Renal pelvis (tissue), 1 donor: ENCODE measurements at regions not wholly inside any gene's neighbourhood (a gene's known extent, or its start where the extent isn't known, plus 50 kb on each side); places are given as distances from the start of the nearest gene placed in this dataset.

Experiments
- DNase-seq: peaks from one replicate; pipeline ENCODE4 v3.0.0-alpha.2; 2013

DNA sequence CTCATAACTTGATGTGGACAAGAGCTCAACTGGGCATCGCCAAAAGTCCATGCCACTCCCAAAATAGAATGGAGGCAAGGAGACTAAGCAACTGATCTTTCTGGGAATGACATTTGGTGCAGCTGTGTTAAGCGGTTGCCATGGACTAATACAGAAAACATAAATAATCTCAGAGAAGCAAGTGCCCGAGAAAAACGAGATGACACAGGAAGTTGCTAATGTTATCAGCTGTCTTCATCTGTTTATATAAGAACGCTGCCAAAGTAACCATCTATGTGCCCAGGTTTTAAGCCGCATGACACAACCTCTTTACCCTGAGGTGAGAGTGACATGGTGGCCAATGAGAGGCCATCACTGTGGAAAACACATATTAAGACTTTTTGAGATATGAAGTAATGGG lies 54.9 kb upstream of the SACS start:
- DNase-seq = no peak

DNA sequence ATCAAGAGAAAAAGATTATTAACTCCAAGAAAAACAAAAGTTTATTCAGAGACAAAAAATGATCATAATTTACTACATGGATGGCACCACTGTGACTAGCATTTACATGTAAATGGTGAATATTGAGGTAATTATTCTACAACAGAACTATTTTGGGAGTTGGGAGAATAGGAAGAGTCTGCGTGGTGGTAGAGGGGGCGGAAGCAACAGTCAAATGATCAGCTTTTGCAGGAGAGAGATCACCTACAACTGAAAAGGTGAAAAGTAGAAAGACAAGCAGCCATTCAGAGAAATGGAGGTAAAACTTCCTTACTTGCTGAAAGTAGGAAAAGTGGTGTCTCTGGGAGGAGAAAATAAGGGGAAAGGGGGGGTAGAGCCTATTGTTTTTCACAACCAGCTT lies 62.8 kb upstream of the SACS start:
- no peak for DNase-seq

DNA sequence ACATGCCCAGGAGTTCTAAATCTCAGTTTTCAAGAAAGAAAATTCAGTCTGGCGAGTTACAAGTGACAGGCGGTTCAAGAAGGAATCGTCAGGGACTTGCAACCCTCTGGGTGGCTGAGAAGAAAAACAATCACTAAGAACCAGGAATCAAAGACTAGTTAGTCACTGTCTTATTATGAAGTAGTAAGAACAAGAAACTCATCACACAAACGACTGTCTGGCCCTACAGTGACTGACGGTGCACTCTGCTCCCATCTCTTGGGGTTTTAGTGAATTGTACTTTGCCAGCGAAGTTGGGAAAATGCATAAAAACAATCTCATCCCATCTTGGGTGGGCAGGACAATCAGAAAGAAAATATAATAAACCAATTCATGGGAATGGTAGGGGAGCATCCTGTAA lies 63.7 kb upstream of the SACS start:
- DNase-seq = no peak

DNA sequence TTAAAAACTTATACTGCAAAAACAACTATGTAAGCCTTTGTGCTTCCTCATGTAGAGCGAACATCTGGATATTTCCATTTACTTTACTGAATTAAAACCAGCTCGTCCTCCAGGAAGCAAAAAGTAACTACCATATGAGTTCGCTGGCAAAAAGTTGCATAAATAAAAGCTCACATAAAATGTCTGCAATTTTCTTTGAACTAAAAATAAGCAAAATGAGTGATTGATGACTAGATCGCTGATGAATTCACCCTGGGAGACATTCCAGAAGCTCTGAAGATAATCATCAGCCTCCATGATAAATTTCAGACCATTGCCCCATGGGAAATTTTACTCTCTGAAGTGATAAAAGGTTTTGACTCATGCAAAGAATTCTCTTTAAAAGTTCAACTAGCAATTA lies 67.3 kb upstream of the SACS start:
- DNase-seq = no peak

DNA sequence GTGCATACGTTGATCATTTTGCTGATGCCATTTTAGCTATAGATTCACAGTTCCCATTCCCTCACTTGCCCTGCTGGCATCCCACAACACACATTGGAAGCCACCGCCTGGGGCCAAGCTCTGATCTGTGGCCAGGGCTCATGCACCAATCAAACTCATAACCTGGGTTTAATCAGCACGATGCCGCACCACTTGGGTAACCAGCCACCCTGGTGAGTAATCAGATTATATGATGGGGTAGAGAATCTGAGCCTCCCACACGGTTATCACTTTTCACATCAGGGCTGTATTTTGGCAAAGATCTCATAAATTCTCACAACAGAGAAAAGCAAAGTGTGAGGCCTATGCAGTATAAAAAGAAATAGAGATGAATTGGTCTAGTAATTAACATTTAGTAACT lies 66.0 kb upstream of the TNFRSF19 start:
- DNase-seq = no peak

DNA sequence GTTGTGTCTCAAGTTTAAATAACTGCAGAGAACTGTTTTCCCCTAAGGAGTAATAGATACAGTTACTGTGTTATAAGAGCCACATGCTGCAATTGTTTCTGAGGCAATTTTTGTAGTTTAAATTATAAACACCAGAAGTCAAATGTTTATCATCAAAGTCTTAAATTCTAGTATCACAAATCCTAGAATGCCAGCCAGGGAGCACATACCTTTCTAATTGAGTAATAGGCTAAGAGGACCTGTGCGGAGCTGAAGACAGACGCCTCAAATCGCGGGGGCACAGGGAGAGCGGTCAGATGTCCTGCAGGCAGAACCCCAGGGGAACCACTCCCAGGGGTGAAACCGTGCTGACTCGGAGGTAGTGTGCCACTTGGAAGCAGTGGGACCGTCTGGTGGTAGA lies 65.2 kb upstream of the TNFRSF19 start:
- no peak for DNase-seq

DNA sequence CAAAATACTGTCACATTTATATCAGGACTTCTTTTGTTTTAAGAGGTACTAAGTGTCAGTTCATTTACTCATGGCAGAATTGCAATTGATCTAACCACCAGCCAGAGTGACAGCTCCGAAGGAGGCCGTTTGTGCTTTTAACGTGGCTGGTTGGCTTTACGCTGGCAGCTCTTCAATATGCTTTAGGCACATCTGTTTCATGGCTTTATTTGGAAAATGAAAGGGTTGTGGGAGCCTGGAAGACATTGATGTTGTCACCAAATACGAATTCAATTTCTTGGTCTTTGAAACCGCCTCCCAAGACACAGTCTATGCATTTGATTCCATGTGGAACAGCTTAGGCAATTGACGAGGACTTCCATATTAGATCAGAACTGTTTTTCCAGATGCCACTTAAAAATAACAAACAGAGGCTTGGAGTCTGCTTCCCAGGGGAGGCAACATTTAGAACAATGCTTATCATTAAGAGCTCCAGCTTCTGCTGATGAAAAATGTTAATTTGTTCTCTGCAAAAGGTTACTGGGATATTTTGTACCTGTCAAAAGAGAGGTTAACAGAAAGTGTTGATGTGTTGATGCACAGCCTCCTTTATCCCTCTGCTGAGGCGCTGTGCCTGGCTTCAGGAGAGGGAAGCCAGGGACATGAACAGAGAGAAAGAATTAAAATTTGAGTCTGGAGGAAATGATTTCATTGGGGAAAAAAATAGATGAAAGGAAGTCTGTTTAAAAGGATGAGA lies 64.0 kb upstream of the TNFRSF19 start:
- no peak for DNase-seq

DNA sequence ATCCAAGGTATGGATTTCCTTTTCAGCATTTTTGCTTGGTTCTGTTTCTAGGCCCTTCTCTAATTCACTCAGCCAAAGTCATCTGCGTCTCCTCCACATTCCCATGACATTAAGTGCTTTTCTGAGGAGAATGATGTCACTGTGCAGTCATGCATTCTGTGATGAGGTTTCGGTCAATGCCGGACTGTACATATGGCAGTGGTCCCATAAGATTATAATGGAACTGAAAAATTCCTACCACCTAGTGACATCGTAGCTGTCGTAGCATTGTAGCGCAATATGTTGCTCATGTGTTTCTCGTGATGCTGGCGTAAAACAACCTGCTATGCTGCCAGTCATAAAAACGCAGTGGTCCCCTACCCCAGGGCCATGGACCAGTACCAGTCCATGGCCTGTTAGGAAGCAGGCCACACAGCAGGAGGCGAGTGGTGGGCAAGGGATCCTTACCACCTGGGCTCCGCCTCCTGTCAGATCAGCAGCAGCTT lies 63.4 kb upstream of the TNFRSF19 start:
- peak; percentile 86 for DNase-seq

DNA sequence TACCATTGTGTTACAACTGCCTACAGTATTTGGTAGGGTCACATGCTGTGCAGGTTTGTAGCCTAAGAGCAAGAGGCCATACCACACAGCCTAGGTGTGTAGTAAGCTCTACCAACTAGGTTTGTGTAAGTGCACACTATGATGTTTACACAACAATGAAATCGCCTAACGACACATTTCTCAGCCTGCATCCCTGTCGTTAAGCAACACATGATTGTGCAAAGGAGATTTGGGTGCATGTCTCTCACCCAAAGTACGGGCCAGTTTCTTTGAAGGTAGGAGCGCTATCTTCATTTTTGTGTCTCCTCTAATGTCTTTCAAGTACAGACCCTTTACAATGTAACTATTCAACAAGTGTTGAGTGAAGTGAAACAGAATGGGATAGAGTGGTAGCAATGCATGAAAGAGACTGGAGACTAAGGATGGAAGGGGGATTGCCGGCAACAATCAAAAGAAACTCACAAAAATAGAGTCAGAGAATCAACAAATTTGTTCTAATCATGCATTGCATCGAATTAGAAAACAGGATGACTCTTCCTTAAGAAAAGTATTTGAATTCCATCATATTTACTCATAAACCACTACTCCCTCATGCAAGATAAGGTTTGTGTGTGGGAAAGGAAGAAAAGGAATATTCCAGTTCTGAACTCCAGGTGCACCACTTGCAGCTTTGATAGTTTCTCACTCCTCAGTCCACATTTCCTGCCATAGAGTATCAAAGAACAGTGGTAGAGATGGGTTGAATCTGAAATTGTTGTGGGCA lies 60.2 kb upstream of the TNFRSF19 start:
- no peak for DNase-seq

DNA sequence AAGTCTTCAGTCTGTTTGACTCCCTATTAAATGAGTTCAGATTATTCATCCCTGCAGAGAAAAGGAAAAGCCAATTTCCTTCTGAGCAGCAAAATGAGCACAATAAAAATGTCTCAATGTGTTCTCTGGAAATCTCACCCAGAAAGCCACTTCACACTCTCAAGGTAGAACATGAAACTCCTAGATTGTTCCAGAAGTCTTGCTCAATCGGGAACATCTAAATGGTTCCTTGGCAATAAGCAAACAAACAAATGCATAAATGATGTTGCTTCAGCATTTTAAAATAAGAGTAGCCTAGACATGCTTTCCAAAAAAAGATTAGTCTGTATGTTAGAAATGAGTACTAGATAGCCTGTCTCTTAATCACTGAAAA lies 59.7 kb upstream of the TNFRSF19 start:
- DNase-seq = no peak

DNA sequence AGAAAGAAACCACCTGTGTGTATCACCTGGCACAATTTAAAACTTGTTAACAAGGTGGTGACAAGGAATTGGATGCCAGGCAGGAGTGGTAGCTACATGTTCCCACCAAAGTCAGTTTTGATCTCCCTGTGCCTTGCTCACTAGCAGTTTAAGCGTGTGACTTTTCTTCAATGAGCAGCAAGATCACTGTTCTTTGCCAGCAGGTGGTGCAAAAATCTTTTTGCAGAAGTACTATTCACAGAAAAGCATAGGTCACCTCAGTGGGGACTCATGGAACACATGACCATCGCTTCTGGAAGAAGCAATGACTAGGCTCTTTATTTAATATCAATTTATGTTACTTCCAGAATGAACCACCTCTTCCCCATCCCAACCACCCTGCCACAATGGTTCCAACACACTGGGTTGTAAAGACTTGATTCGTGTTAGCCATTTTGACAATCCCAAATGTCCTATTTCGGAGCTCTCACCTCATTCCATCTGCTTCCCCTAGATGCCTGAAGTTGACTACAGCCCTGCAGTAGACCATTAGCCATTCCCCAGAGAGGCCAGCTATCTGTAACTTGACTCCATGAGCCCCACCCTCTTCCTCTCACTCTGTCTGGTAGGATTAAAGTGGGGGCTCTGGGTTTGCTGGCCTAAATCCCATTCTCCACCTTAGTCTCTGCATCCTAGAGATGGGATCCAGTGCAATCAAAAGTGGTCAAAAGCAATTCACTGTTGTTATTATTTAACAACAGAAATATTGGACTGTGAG lies 59.1 kb upstream of the TNFRSF19 start:
- no peak for DNase-seq

DNA sequence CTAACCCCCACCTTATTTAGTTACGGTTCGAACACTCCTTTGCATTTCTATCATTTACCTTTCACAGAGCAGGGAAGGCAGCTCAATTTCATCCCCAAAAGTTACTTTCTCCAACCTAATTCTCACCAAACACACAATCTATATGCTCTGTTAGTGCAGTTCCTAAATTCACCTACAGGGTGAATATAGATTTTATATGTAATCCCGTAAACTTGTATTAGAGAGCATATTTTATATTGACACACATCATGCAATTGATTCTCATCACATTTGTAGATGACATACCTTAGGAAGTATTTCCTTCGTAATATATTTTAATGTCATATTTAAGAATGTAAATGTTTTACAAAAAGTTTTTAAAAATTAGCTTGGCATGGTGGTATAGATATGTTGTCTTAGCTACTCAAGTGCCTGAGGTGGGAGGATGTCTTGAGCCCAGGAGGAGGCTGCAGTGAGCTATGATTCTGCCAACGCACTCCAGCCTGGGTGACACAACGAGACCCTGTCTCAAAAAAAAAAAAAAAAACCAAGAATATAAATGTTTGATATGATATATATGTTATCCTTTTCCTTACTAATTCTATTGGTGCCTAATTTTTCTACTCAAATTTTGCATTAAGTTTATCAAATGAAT lies 57.3 kb upstream of the TNFRSF19 start:
- DNase-seq = no peak

DNA sequence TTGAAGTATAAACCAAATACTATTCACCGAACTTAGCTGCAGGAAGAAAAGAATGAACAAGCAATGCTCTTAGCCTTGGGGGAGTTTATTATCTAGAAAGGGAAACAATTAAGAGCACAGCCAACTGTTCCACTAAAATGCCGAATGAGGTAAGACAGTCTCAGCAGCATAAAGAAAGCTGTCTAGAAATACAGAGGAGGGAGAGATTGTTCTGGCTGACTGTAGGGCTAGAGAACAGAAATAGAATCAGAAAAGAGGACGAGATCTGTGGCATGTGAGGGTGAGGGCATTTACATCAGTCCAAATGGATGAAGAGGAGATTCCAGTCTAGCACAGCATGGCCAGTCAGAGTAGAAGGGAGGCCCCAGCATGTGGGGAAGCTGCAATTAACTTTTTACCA lies 56.8 kb upstream of the TNFRSF19 start:
- DNase-seq = no peak

DNA sequence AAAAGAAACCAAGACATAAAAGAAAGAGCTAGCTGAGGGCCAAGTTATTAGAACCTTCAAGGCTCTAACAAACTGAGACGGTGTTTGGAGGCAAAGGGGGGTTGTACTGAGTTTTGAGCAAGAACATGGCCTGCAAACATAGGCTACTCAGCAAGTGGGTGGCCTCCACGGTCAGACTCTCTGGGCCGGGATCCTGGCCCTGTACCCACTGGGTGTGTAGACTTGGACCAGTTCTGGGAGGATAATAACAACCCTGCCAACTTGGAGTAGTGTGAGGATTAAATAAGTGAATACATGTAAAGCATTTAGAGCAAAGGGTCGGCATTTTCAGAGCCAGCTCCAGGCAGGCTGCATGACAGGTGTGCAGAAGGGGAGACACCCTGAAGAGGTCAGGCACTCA lies 56.1 kb upstream of the TNFRSF19 start:
- no peak for DNase-seq

DNA sequence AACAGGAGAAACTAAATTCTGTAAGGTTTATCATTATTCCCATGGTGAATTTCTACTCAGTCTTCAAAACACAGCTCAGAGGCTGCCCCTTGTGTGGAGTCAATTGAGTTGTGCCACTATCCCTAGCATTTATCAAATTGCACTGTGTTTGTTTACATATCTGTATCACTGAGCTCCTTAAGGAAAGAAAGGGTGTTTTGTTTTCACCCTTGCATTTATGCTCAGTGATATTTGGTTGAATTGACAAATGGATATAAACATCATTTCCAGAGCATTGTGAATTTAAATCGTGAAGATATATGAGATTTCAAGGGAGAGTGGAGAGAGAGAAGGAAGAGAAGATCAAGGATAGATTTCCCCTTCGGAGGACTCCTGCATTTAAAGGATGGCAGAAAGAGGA lies 55.1 kb upstream of the TNFRSF19 start:
- DNase-seq = no peak

DNA sequence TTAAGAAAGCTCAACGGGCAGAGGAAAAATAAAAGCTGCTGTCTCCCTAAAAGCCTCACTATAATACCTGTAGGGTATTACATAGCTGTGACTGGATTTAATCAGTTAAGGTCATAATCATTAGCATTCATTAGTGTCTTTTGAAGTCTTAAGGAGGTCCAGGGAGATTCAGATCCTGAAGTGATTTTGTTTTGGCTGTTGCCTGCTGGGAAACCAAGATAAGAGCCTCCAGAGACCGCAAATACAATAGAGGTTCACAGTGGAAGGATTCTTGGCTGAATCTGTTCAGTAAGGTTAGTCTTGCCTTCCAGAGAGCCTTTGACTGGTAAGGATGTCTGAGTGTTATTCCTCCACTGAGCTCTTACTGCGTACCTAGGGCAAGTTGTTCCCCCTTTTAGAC lies 54.0 kb upstream of the TNFRSF19 start:
- no peak for DNase-seq

DNA sequence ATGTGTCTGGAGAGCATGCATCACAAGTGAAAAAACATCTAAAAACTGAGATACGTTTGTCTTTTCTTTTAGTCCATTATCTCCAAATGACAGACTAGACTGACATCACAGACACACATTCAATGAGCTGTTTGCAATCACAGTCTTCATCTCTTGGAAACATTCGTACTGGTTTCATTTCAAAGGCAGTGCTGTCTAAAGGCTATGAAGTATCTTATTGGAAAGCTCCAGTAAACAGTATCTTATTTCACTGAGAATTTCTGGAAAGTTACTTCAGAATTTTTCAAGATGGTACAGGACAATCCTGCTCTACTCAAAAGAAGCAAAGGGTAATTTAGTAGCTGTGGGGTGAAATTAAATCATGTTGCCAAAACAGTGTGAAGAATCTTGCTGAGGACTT lies 53.5 kb upstream of the TNFRSF19 start:
- DNase-seq = no peak

DNA sequence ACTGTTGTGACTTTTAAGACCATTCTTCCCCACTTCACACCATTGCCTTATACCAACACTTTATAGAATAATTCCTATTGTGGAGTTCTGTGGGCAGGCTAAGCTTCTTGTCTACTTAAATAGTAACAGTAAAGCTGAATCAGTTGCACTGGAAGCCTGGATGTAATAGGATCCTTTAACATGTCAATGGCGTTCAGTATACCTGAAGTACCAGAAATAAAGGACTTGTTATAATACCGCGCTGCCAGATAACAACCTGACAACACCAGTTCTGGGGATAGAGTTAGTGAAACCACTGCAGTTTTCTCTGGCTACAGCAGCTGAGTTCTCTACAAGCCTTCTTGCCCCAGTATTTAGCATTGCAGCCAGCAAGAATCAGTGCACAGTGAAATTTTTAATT lies 52.0 kb upstream of the TNFRSF19 start:
- DNase-seq = no peak
